ENCODE measurements at regions not wholly inside any gene's neighbourhood (a gene's known extent, or its start where the extent isn't known, plus 50 kb on each side); places are given as distances from the start of the nearest gene placed in this dataset.

- ATAC-seq = no peak
- TF ChIP-seq FOXO4 (CRISPR knock-in tag; conservative IDR thresholded peaks at IDR 0.05) (no peak), ERF (CRISPR knock-in tag; IDR thresholded peaks at IDR 0.05) (no peak), CREB1 (IDR thresholded peaks at IDR 0.05) (peak; percentile 89), CREB1 (CRISPR knock-in tag; IDR thresholded peaks at IDR 0.05) (no peak), GLI4 (CRISPR knock-in tag; IDR thresholded peaks at IDR 0.05; ENCODE audit: borderline replicate concordance) (no peak), SP4 (CRISPR knock-in tag; IDR thresholded peaks at IDR 0.05) (no peak), SMAD1 (CRISPR knock-in tag; IDR thresholded peaks at IDR 0.05; ENCODE audit: borderline replicate concordance, low read depth) (no peak), ATF7 (IDR thresholded peaks at IDR 0.05) (peak; percentile 95), ATF7 (CRISPR knock-in tag; IDR thresholded peaks at IDR 0.05) (no peak)
- intact Hi-C loops (cut with micrococcal nuclease; ENCODE audit: unreplicated experiment) = no loop called here
- no peak overlapping the region for H3K4me2 ChIP-seq (ENCODE audit: low read depth, low read length)
- no peaks in the 10 kb centered on the region for H3K79me2 ChIP-seq (ENCODE audit: insufficient read depth, low read length)
- H2AFZ ChIP-seq (ENCODE audit: low read length) = no peak overlapping the region
- in situ Hi-C loops (cut with HindIII; ENCODE audit: extremely low pct_ligation_motif_present, low pct_unique_long_range_greater_than_20kb) = no loop called here
- H3K36me3 ChIP-seq (replicated peaks in 1 of 2; ENCODE audit: control insufficient read depth in 1 of 2, insufficient read depth in 2 of 2, low read length in 2 of 2) = no peaks in the 10 kb centered on the region
- ChIA-PET POLR2A (no interaction called here), CTCF (ENCODE audit: low intra/inter-chr PET ratio, low total read pairs) (no interaction called here)
- BruUV-seq (replicated peaks) = no TSS peak
- H3K4me3 ChIP-seq (replicated peaks in 1 of 3; ENCODE audit: insufficient read depth in 1 of 3, low read depth in 2 of 3, low read length in 3 of 3) = no peak overlapping the region
- peaks cover 11 to 44% of the 10 kb centered on the region in 2 experiments; a peak in 4 of 5 replicates for H3K27me3 ChIP-seq (ENCODE audit: control insufficient read depth in 1 of 2, insufficient read depth in 2 of 2, low read length in 2 of 2)
- no peaks in the 10 kb centered on the region for H4K20me1 ChIP-seq (ENCODE audit: insufficient read depth, low read length)
- no peak overlapping the region for H3K27ac ChIP-seq (ENCODE audit: extremely low read length, insufficient read depth, low read length)
- 56% methylated on average over 11 of the region's 17 CpGs for WGBS (ENCODE audit: low lambda C conversion rate)
- no peak for DNase-seq (ENCODE audit: low spot score)
- no peak for FAIRE-seq
- H3K9me3 ChIP-seq (ENCODE audit: low read length) = no peaks in the 10 kb centered on the region
- H3K4me1 ChIP-seq (ENCODE audit: insufficient read depth, low read length) = no peaks in the 10 kb centered on the region
- H3K9ac ChIP-seq (ENCODE audit: insufficient read depth, low read depth, low read length) = no peak overlapping the region
Observed at GRCh38 chr22:49345896-49346295, 481.8 kb downstream of the BRD1 start.

- H3K4me1 ChIP-seq (ENCODE audit: insufficient read depth, low read length) = no peaks in the 10 kb centered on the region
- no peak overlapping the region for H3K4me2 ChIP-seq (ENCODE audit: low read depth, low read length)
- intact Hi-C loops (cut with micrococcal nuclease; ENCODE audit: unreplicated experiment) = no loop called here
- H3K27ac ChIP-seq (ENCODE audit: extremely low read length, insufficient read depth, low read length) = no peak overlapping the region
- ATAC-seq (no peak), DNase-seq (ENCODE audit: low spot score) (no peak), FAIRE-seq (no peak)
- in situ Hi-C loops (cut with HindIII; ENCODE audit: extremely low pct_ligation_motif_present, low pct_unique_long_range_greater_than_20kb) = no loop called here
- ChIA-PET CTCF (ENCODE audit: low intra/inter-chr PET ratio, low total read pairs) (no interaction called here), POLR2A (no interaction called here)
- H3K27me3 ChIP-seq (ENCODE audit: control insufficient read depth in 1 of 2, insufficient read depth in 2 of 2, low read length in 2 of 2) = peaks cover 9 to 37% of the 10 kb centered on the region in 2 experiments; a peak in 4 of 5 replicates
- no peaks in the 10 kb centered on the region for H3K36me3 ChIP-seq (replicated peaks in 1 of 2; ENCODE audit: control insufficient read depth in 1 of 2, insufficient read depth in 2 of 2, low read length in 2 of 2)
- TF ChIP-seq PHF5A (CRISPR knock-in tag; IDR thresholded peaks at IDR 0.05; ENCODE audit: low read depth, unreplicated experiment) (no peak), THAP11 (CRISPR knock-in tag; IDR thresholded peaks at IDR 0.05) (no peak), HIVEP1 (CRISPR knock-in tag; IDR thresholded peaks at IDR 0.05) (no peak), ZFX (CRISPR knock-in tag; IDR thresholded peaks at IDR 0.05; ENCODE audit: low read depth) (no peak)
- H2AFZ ChIP-seq (ENCODE audit: low read length) = no peak overlapping the region
- H3K4me3 ChIP-seq (replicated peaks in 1 of 3; ENCODE audit: insufficient read depth in 1 of 3, low read depth in 2 of 3, low read length in 3 of 3) = no peak overlapping the region
- no TSS peak for BruUV-seq (replicated peaks)
- no peak overlapping the region for H3K9ac ChIP-seq (ENCODE audit: insufficient read depth, low read depth, low read length)
- 59% methylated on average over 7 of the region's 7 CpGs for WGBS (ENCODE audit: low lambda C conversion rate)
- H3K79me2 ChIP-seq (ENCODE audit: insufficient read depth, low read length) = no peaks in the 10 kb centered on the region
- no peaks in the 10 kb centered on the region for H3K9me3 ChIP-seq (ENCODE audit: low read length)
- H4K20me1 ChIP-seq (ENCODE audit: insufficient read depth, low read length) = no peaks in the 10 kb centered on the region
Observed at GRCh38 chr22:49344656-49345055, 483.0 kb downstream of the BRD1 start.

Data from HepG2 (cell line).